SK-N-SH (cell line): ENCODE measurements at regions not wholly inside any gene's neighbourhood (a gene's known extent, or its start where the extent isn't known, plus 50 kb on each side); places are given as distances from the start of the nearest gene placed in this dataset.

Experiments
- CTCF ChIA-PET: fragments of 300-600, 350-600 bp; formaldehyde crosslinking; extraction: SDS; loops from one replicate; lab custom pipeline; 2021; lab: Yijun Ruan, JAX
- POLR2A ChIA-PET: fragments of 350-600 bp; sonication (Branson Sonifier 250); formaldehyde crosslinking; extraction: SDS; loops from one replicate; lab custom pipeline; 2020; ENCODE audit warnings: antibody characterized with exemption, inconsistent platforms; lab: Yijun Ruan, JAX
- DNase-seq: peaks from one replicate; pipeline ENCODE4 v3.0.0; 2012
- H2AFZ ChIP-seq: fragments of 200-600 bp; sonication (generic); 2 replicates; pipeline ENCODE4 v1.8.1; 2016; ENCODE audit warnings: antibody characterized with exemption, mild to moderate bottlenecking, low read depth
- H3F3A ChIP-seq: fragments of 200-600 bp; sonication (generic); replicated peaks from 2 replicates; pipeline ENCODE3; 2016; ENCODE audit warnings: antibody characterized with exemption, mild to moderate bottlenecking; ENCODE audit not compliant: insufficient read depth
- H3K27ac ChIP-seq, 2 experiments: fragments of 200-500 bp in 1 of 2; fragments of 200-600 bp in 1 of 2; sonication (Bioruptor generic) in 1 of 2; sonication (generic), shearing (Covaris generic) in 1 of 2; 2 replicates each; pipeline versions ENCODE4 v1.5.1 to v1.6.1; 2014 to 2016; ENCODE audit warnings: low read depth in 2 of 2, inconsistent platforms in 1 of 2, low read length in 1 of 2, mild to moderate bottlenecking in 1 of 2, mixed read lengths in 1 of 2
- H3K27me3 ChIP-seq: fragments of 200-600 bp; sonication (generic), shearing (Covaris generic); 2 replicates; pipeline ENCODE4 v1.6.1; 2016; ENCODE audit warnings: mixed run types; ENCODE audit not compliant: insufficient read depth
- H3K36me3 ChIP-seq, 2 experiments: fragments of 200-500 bp in 1 of 2; fragments of 200-600 bp in 1 of 2; sonication (Bioruptor generic) in 1 of 2; sonication (generic) in 1 of 2; replicated peaks in 1 of 2; 2 replicates each; pipeline versions ENCODE3 to v1.5.1; 2014 to 2016; ENCODE audit warnings: low read length in 1 of 2, mild to moderate bottlenecking in 1 of 2; ENCODE audit not compliant: insufficient read depth in 2 of 2, control insufficient read depth in 1 of 2
- H3K4me1 ChIP-seq, 2 experiments: fragments of 200-500 bp in 1 of 2; fragments of 200-600 bp in 1 of 2; sonication (Bioruptor generic) in 1 of 2; sonication (generic), shearing (Covaris generic) in 1 of 2; 2 replicates each; pipeline versions ENCODE4 v1.5.1 to v1.6.1; 2014 to 2016; ENCODE audit warnings: low read depth in 1 of 2, low read length in 1 of 2, mixed run types in 1 of 2; ENCODE audit not compliant: insufficient read depth in 2 of 2, control insufficient read depth in 1 of 2
- H3K4me2 ChIP-seq: fragments of 200-600 bp; sonication (generic), shearing (Covaris generic); 2 replicates; pipeline ENCODE4 v1.6.1; 2017; ENCODE audit warnings: mixed run types
- H3K4me3 ChIP-seq, 2 experiments: fragments of 200-500 bp in 1 of 2; fragments of 200-600 bp in 1 of 2; sonication (Bioruptor generic) in 1 of 2; sonication (generic), shearing (Covaris generic) in 1 of 2; 2 replicates each; pipeline versions ENCODE4 v1.5.1 to v1.8.1; 2014 to 2016; ENCODE audit warnings: low read depth in 2 of 2, inconsistent platforms in 1 of 2, low read length in 1 of 2, mild to moderate bottlenecking in 1 of 2, mixed read lengths in 1 of 2, moderate library complexity in 1 of 2
- H3K79me2 ChIP-seq: fragments of 200-600 bp; sonication (generic); 2 replicates; pipeline ENCODE4 v1.8.1; 2017; ENCODE audit warnings: mild to moderate bottlenecking; ENCODE audit not compliant: insufficient read depth
- H3K9ac ChIP-seq: fragments of 200-600 bp; sonication (generic); 2 replicates; pipeline ENCODE4 v1.6.1; 2017; ENCODE audit warnings: mixed run types
- H3K9me2 ChIP-seq: fragments of 200-600 bp; sonication (generic); 2 replicates; pipeline ENCODE4 v1.6.1; 2017; ENCODE audit warnings: mixed run types
- H3K9me3 ChIP-seq: fragments of 200-600 bp; sonication (generic); 2 replicates; pipeline ENCODE4 v1.6.1; 2017; ENCODE audit warnings: mixed run types, mild to moderate bottlenecking, moderate library complexity
- H4K20me1 ChIP-seq: fragments of 200-600 bp; sonication (generic); 2 replicates; pipeline ENCODE4 v1.6.1; 2017; ENCODE audit warnings: mild to moderate bottlenecking, mixed run types; ENCODE audit not compliant: insufficient read depth
- CTCF ChIP-seq: fragments of 200-600 bp; sonication (generic); IDR thresholded peaks from 2 replicates; pipeline ENCODE4 v1.6.1; 2017; ENCODE audit warnings: antibody characterized with exemption, mild to moderate bottlenecking, moderate library complexity
- FOSL2 ChIP-seq: IDR thresholded peaks from 2 replicates; pipeline ENCODE4 v1.4.0; 2012; ENCODE audit warnings: low read depth, mild to moderate bottlenecking, moderate library complexity, borderline replicate concordance
- GABPA ChIP-seq: IDR thresholded peaks from 2 replicates; pipeline ENCODE4 v1.4.0; 2012; ENCODE audit warnings: low read depth, mild to moderate bottlenecking
- MEF2A ChIP-seq: IDR thresholded peaks from 2 replicates; pipeline ENCODE4 v1.4.0; 2012; ENCODE audit warnings: low read depth, borderline replicate concordance
- MXI1 ChIP-seq: IDR thresholded peaks from 2 replicates; pipeline ENCODE4 v1.6.1; 2012; ENCODE audit warnings: mild to moderate bottlenecking, low read depth, low read length, improper control_type of control experiment
- NFIC ChIP-seq: IDR thresholded peaks from 2 replicates; pipeline ENCODE4 v1.4.0; 2012; ENCODE audit warnings: borderline replicate concordance
- NRF1 ChIP-seq: IDR thresholded peaks from 2 replicates; pipeline ENCODE4 v1.6.1; 2012; ENCODE audit warnings: low read depth, mild to moderate bottlenecking, low read length
- PBX3 ChIP-seq: IDR thresholded peaks from 2 replicates; pipeline ENCODE4; 2012
- POLR2AphosphoS5 ChIP-seq: IDR thresholded peaks from 2 replicates; pipeline ENCODE4 v1.6.1; 2012; ENCODE audit warnings: low read depth, low read length
- RAD21 ChIP-seq: IDR thresholded peaks from 2 replicates; pipeline ENCODE4 v1.6.1; 2012; ENCODE audit warnings: mild to moderate bottlenecking, low read length
- RCOR1 ChIP-seq: fragments of 150-350 bp; IDR thresholded peaks from 2 replicates; pipeline ENCODE4 v1.6.1; 2017; ENCODE audit warnings: antibody characterized with exemption, low read length
- RXRA ChIP-seq: IDR thresholded peaks from 2 replicates; pipeline ENCODE4 v1.4.0; 2012; ENCODE audit warnings: low read depth, mild to moderate bottlenecking, borderline replicate concordance
- SIN3A ChIP-seq: IDR thresholded peaks from 2 replicates; pipeline ENCODE4 v1.6.1; 2012; ENCODE audit warnings: low read depth, mild to moderate bottlenecking, low read length, moderate library complexity, borderline replicate concordance
- TCF12 ChIP-seq: IDR thresholded peaks from 2 replicates; pipeline ENCODE4 v1.4.0; 2012
- USF1 ChIP-seq: IDR thresholded peaks from 2 replicates; pipeline ENCODE4 v1.4.0; 2012; ENCODE audit warnings: low read depth, borderline replicate concordance
- ZBTB33 ChIP-seq: IDR thresholded peaks from 2 replicates; pipeline ENCODE4 v1.4.0; 2012; ENCODE audit warnings: low read depth, borderline replicate concordance
- WGBS: methylation state at CpG from one replicate; pipeline ENCODE4 v1.1.6; 2017; ENCODE audit warnings: low lambda C conversion rate; 5-methylcytosine and 5-hydroxymethylcytosine counted together

- Histone ChIP-seq H3K4me3 (no peak overlapping the region), H3K27ac (no peak overlapping the region)
- TF ChIP-seq FOSL2 (no peak), MXI1 (no peak), RCOR1 (no peak), PBX3 (no peak), RXRA (no peak), TCF12 (no peak), ZBTB33 (no peak), SIN3A (no peak), NFIC (no peak), MEF2A (no peak), POLR2AphosphoS5 (no peak), CTCF (no peak), GABPA (no peak), NRF1 (no peak), RAD21 (no peak), USF1 (no peak)
- TF ChIP-seq, all 33 proteins: peak for 0
- no peaks in the 10 kb centered on the region for H3K27me3 ChIP-seq
- no peaks in the 10 kb centered on the region for H3K9me3 ChIP-seq
- no peaks in the 10 kb centered on the region for H3K36me3 ChIP-seq
- peaks cover 4% of the 10 kb centered on the region for H3F3A ChIP-seq
- peaks cover 0 to 9% of the 10 kb centered on the region in 2 experiments; a peak in 1 of 4 replicates for H3K4me1 ChIP-seq
- no peaks in the 10 kb centered on the region for H3K9me2 ChIP-seq
- no peak overlapping the region for H2AFZ ChIP-seq
- H4K20me1 ChIP-seq: no peaks in the 10 kb centered on the region
- H3K79me2 ChIP-seq: no peaks in the 10 kb centered on the region
- CTCF ChIA-PET: interaction anchor here (1.6 kb wide), 1 partner anchor 9 kb away, joined by 3 read pairs; no protein-coding TSS in a partner anchor
- H3K4me2 ChIP-seq: no peak overlapping the region
- WGBS: 63% methylated on average over 3 of the region's 3 CpGs
- no peak for DNase-seq
- POLR2A ChIA-PET: no interaction called here
- no peak overlapping the region for H3K9ac ChIP-seq
Observed at GRCh38 chr15:61524545-61524944, 295.4 kb upstream of the RORA start.
